Sigmoid colon (tissue), 4 donors: ENCODE measurements at regions not wholly inside any gene's neighbourhood (a gene's known extent, or its start where the extent isn't known, plus 50 kb on each side); places are given as distances from the start of the nearest gene placed in this dataset.

Experiments used
- EP300 ChIP-seq, 4 donors: sonication (generic); formaldehyde crosslinking; IDR thresholded peaks; one replicate each; pipeline ENCODE4 v1.6.1; 2017; ENCODE audit warnings: antibody characterized with exemption in 4 of 4
- POLR2A ChIP-seq, 2 donors: fragments of 450-650 bp; IDR thresholded peaks; one replicate each; pipeline ENCODE4 v1.6.1; 2016; ENCODE audit warnings: antibody characterized with exemption in 2 of 2, mild to moderate bottlenecking in 2 of 2, moderate library complexity in 2 of 2
- POLR2AphosphoS5 ChIP-seq, 4 donors: sonication (generic); formaldehyde crosslinking; IDR thresholded peaks; one replicate each; pipeline ENCODE4 v1.6.1; 2017; ENCODE audit warnings: antibody characterized with exemption in 4 of 4
- TF ChIP-seq, protein P1 (sequence below), 4 experiments: fragments of 450-650 bp in 3 of 4; fragments of 200-600 bp in 1 of 4; IDR thresholded peaks; one replicate each; pipeline ENCODE4 v1.5.1; 2016 to 2019; ENCODE audit warnings: antibody characterized with exemption in 4 of 4, mild to moderate bottlenecking in 3 of 4, moderate library complexity in 2 of 4

DNA sequence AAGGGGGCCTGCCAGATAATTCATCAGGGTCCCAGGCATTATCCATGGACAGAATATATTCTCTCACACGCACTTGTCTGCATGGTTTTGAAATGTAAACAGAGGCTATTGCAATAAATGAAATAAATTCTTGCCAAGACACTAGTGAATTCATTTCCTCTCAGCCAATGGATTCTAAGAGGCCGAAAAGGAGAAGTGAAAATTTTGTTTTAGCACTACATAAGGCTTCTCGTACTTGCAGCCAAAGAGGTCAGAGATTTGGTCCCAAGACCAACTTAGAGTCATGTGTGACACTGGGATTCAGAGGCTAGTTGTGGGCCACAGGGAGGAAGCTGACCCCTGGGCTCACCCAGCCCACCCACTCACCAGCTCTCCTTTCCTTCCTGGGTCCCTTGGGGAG lies 184.1 kb upstream of the GLI2 start:
- TF ChIP-seq, protein P1, sequence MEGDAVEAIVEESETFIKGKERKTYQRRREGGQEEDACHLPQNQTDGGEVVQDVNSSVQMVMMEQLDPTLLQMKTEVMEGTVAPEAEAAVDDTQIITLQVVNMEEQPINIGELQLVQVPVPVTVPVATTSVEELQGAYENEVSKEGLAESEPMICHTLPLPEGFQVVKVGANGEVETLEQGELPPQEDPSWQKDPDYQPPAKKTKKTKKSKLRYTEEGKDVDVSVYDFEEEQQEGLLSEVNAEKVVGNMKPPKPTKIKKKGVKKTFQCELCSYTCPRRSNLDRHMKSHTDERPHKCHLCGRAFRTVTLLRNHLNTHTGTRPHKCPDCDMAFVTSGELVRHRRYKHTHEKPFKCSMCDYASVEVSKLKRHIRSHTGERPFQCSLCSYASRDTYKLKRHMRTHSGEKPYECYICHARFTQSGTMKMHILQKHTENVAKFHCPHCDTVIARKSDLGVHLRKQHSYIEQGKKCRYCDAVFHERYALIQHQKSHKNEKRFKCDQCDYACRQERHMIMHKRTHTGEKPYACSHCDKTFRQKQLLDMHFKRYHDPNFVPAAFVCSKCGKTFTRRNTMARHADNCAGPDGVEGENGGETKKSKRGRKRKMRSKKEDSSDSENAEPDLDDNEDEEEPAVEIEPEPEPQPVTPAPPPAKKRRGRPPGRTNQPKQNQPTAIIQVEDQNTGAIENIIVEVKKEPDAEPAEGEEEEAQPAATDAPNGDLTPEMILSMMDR (IDR thresholded peaks at IDR 0.05), result no peak
- TF ChIP-seq POLR2A (IDR thresholded peaks at IDR 0.05) (no peak), EP300 (IDR thresholded peaks at IDR 0.05) (no peak), POLR2AphosphoS5 (IDR thresholded peaks at IDR 0.05) (no peak)
